PC-3 (cell line): ENCODE measurements at regions not wholly inside any gene's neighbourhood (a gene's known extent, or its start where the extent isn't known, plus 50 kb on each side); places are given as distances from the start of the nearest gene placed in this dataset.

Experiments
- ATAC-seq: fragments of 200-7000 bp; cut with Tn5 transposase; 2 replicates; pipeline ENCODE4 v1.9.1; 2020; ENCODE audit warnings: mild to moderate bottlenecking, moderate library complexity
- BruUV-seq: library from RNA; stranded (reverse); fragments of 400-500 nt; replicated peaks from 2 replicates; lab custom pipeline; 2021; lab: Mats Ljungman, UMichigan
- CTCF ChIA-PET: fragments of 300-600 bp; sonication (Branson Sonifier 250); formaldehyde crosslinking; loops from one replicate; lab custom pipeline; 2022; ENCODE audit warnings: antibody characterized with exemption; lab: Charles Lee
- POLR2A ChIA-PET: fragments of 300-600 bp; sonication (Branson Sonifier 250); formaldehyde crosslinking; loops from one replicate; lab custom pipeline; 2022; ENCODE audit warnings: antibody characterized with exemption; ENCODE audit not compliant: unreplicated experiment; lab: Charles Lee
- DNase-seq: peaks from one replicate; pipeline ENCODE4 v3.0.0-alpha.2; 2015
- H2AFZ ChIP-seq: fragments of 300-600 bp; sonication (generic); 2 replicates; pipeline ENCODE4 v1.6.0; 2016; ENCODE audit warnings: antibody characterized with exemption, low read length
- H3F3A ChIP-seq: fragments of 300-600 bp; sonication (generic); one replicate; pipeline ENCODE4 v1.6.0; 2017; ENCODE audit warnings: antibody characterized with exemption, low read length, control low read depth, mild to moderate bottlenecking; ENCODE audit not compliant: unreplicated experiment
- H3K27ac ChIP-seq: fragments of 300-600 bp; sonication (generic); 2 replicates; pipeline ENCODE4 v1.5.1; 2016; ENCODE audit warnings: mild to moderate bottlenecking, low read length
- H3K27me3 ChIP-seq: fragments of 300-600 bp; sonication (generic); 2 replicates; pipeline ENCODE4 v1.6.1; 2016; ENCODE audit warnings: low read length, mixed read lengths
- H3K36me3 ChIP-seq: fragments of 300-600 bp; sonication (generic); 2 replicates; pipeline ENCODE4 v1.6.1; 2016; ENCODE audit warnings: low read depth, mixed run types, low read length, mixed read lengths
- H3K4me1 ChIP-seq: fragments of 300-600 bp; sonication (generic); 2 replicates; pipeline ENCODE4 v1.5.1; 2016; ENCODE audit warnings: low read length; ENCODE audit not compliant: insufficient read depth
- H3K4me2 ChIP-seq: fragments of 300-600 bp; sonication (generic); 2 replicates; pipeline ENCODE4 v1.6.0; 2016; ENCODE audit warnings: low read length
- H3K4me3 ChIP-seq: fragments of 300-600 bp; sonication (generic); 2 replicates; pipeline ENCODE4 v1.5.1; 2016; ENCODE audit warnings: mild to moderate bottlenecking, low read length, mixed read lengths
- H3K79me2 ChIP-seq: fragments of 300-600 bp; sonication (generic); 2 replicates; pipeline ENCODE4 v1.6.1; 2017; ENCODE audit warnings: low read length, mixed read lengths
- H3K9ac ChIP-seq: fragments of 300-600 bp; sonication (generic); 2 replicates; pipeline ENCODE4 v1.6.0; 2016; ENCODE audit warnings: mild to moderate bottlenecking, low read length
- H3K9me2 ChIP-seq: fragments of 300-600 bp; sonication (generic); replicated peaks from 2 replicates; pipeline ENCODE4 v1.6.1; 2016; ENCODE audit warnings: mixed run types, low read length, mixed read lengths
- H3K9me3 ChIP-seq: fragments of 300-600 bp; sonication (generic); 2 replicates; pipeline ENCODE4 v1.6.1; 2016; ENCODE audit warnings: low read length, mixed read lengths
- H4K20me1 ChIP-seq: fragments of 300-600 bp; sonication (generic); 2 replicates; pipeline ENCODE4 v1.6.1; 2016; ENCODE audit warnings: low read length, mixed read lengths
- CTCF ChIP-seq: fragments of 300-600 bp; sonication (generic); conservative IDR thresholded peaks from 2 replicates; pipeline ENCODE4 v1.5.1; 2017; ENCODE audit warnings: antibody characterized with exemption, low read depth, mild to moderate bottlenecking, low read length
- EZH2 ChIP-seq: fragments of 300-600 bp; sonication (generic); IDR thresholded peaks from one replicate; pipeline ENCODE4 v1.6.1; 2017; ENCODE audit warnings: antibody characterized with exemption, mild to moderate bottlenecking, low read length; ENCODE audit not compliant: unreplicated experiment
- EZH2phosphoT487 ChIP-seq: fragments of 300-600 bp; sonication (generic); IDR thresholded peaks from 2 replicates; pipeline ENCODE4 v1.6.1; 2018; ENCODE audit warnings: mild to moderate bottlenecking, antibody characterized with exemption, low read length, borderline replicate concordance
- intact Hi-C: fragments of 100-400 bp; cut with micrococcal nuclease; formaldehyde crosslinking; loops from 2 replicates; pipeline ENCODE4 v1.9.0; 2023

DNA sequence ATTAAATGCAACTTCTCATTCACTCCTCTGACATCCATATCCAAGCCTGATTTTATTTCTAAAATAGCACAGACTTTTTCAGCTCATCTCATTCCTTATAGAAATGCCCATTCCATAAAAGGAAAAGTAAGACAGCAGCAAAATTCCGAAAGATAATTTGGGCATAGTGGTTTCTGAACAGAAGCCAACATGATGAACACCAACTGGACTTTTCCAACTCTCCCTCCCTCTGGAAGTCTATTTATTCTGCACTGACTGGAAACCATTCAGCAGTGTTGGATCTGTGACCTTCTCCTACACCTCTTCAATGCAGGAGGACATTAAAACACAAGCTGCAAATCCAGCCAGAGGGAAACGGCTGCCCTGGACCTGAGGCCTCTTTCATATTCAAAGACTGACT is 306.2 kb upstream of the NT5E start:
- DNase-seq = no peak
- Histone ChIP-seq H3K4me3 (no peak overlapping the region), H4K20me1 (no peaks in the 10 kb centered on the region), H3K27ac (no peak overlapping the region), H3K4me1 (no peaks in the 10 kb centered on the region), H3K36me3 (no peaks in the 10 kb centered on the region), H2AFZ (no peak overlapping the region), H3K9me3 (no peaks in the 10 kb centered on the region), H3K9me2 (no peaks in the 10 kb centered on the region), H3K27me3 (peaks cover 1% of the 10 kb centered on the region; the same call in 1 of the 2 replicates), H3F3A (no peaks in the 10 kb centered on the region), H3K9ac (no peak overlapping the region), H3K4me2 (no peak overlapping the region), H3K79me2 (no peaks in the 10 kb centered on the region)
- ChIA-PET POLR2A (no interaction called here), CTCF (no interaction called here)
- intact Hi-C loops = no loop called here
- BruUV-seq = no TSS peak
- no peak for ATAC-seq
- TF ChIP-seq EZH2phosphoT487 = no peak
- TF ChIP-seq CTCF = no peak
- TF ChIP-seq EZH2 = no peak

DNA sequence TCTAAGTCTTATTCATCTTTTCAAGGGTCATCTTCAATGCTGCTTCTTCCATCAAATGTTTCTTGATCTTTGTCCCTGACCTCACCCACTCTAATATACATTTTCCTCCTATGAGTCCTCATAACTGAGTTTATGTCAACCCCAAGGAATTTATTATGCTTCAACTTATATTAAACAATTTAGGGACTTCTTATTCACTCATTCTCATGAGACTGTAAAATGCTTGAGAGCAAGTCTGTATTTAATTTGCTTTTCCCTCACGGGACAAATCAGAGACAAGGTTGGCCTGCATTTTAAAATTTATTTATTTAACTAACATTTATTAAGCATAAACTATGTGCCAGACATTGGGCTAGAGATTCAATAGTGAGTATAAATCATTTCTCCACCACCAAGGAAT is 312.0 kb upstream of the NT5E start:
- intact Hi-C loops = no loop called here
- CTCF ChIA-PET = no interaction called here

More for the DNA sequence above, 312.0 kb upstream of the NT5E start:
- no peak for ATAC-seq
- Histone ChIP-seq H4K20me1 (no peaks in the 10 kb centered on the region), H3K79me2 (no peaks in the 10 kb centered on the region), H3F3A (no peaks in the 10 kb centered on the region), H3K27ac (no peak overlapping the region), H3K4me3 (no peak overlapping the region), H3K9ac (no peak overlapping the region), H3K4me1 (no peaks in the 10 kb centered on the region), H3K9me2 (no peaks in the 10 kb centered on the region), H3K27me3 (peaks cover 36% of the 10 kb centered on the region), H3K4me2 (no peak overlapping the region), H2AFZ (no peak overlapping the region), H3K36me3 (no peaks in the 10 kb centered on the region), H3K9me3 (no peaks in the 10 kb centered on the region)
- no peak for TF ChIP-seq CTCF
- no peak for TF ChIP-seq EZH2
- no peak for TF ChIP-seq EZH2phosphoT487
- DNase-seq = no peak
- no TSS peak for BruUV-seq
- POLR2A ChIA-PET = no interaction called here
